Stimulated activated CD4-positive, alpha-beta T cell treated with anti-CD3 and anti-CD28 coated beads, Interleukin-2, amount 100 ng/mL, for 4 hours (primary cell): ENCODE measurements at regions not wholly inside any gene's neighbourhood (a gene's known extent, or its start where the extent isn't known, plus 50 kb on each side); places are given as distances from the start of the nearest gene placed in this dataset.

Experiments
- DNase-seq: peaks from one replicate; pipeline ENCODE4 v3.0.0-alpha.2; 2020; ENCODE audit warnings: low read depth

DNA sequence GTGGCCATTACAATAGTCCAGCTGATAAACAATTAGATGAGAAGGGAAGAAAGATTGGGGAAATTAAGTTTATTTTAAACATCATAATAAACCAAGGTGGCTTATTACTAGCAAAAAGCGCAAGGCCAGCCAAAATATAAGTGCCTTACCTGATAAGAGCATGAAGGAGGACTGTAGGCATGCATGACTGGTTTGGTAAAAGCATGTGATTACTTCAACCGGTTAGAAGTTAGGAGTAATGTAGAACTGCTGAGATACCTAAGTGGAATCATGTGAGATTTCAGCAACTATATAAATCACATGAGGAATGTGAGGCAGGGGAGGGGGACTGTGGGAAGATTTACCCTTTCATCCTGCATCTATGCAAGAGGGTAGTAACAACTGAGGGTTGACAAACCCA is 59.7 kb upstream of the CCDC196 start:
- no peak for DNase-seq

DNA sequence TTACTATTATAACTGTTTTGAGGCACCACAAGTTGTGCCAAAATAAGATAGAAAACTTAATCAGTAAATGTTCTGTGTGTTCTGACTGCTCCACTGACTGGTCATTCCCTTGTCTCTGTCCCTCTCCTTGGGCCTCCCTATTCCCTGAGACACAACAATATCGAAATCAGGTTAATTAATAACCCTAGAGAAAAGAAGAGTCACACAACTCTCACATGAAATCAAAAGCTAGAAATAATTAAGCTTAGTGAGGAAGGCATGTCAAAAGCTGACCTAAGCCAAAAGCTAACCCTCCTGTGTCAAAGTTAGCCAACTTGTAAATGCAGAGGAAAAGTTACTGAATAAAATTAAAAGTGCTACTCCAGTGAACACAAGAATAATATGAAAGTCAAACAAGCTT is 53.8 kb upstream of the CCDC196 start:
- no peak for DNase-seq

DNA sequence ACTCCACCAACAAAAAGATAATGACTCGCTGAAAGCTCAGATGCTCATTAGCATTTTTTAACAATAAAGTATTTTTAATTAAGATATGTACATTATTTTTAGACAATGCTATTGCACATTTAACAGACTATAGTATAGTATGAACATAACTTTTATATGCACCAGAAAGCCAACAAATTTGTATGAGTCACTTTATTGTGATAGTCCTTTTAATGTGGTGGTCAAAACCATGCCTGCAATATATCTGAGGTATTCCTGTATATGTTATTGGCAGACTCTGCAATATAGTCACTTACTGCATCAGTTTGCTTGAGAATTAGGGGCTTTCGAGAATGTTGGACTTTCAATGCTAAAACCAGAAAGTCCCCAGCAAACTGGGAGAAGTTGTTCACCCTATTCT is 51.7 kb upstream of the CCDC196 start:
- no peak for DNase-seq

DNA sequence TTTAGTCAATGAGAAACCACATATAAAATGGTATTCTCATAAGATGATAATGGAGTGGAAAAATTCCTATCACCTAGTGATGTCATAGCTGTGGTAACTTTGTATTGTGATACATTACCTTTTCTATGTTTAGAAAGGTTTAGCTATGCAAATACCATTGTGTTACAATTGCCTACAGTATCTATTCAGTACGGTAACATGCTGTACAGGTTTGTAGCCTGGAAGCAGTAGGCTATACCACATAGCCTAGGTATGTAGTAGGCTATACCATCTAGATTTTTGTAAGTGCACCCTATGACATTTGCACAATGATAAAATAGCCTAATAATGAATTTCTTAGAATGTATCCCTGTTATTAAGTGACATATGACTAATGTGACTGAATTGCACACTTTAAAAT is 50.5 kb upstream of the CCDC196 start:
- no peak for DNase-seq
